Stimulated activated CD8-positive, alpha-beta memory T cell treated with anti-CD3 and anti-CD28 coated beads, Interleukin-2, amount 100 ng/mL, for 48 hours (primary cell): ENCODE measurements at regions not wholly inside any gene's neighbourhood (a gene's known extent, or its start where the extent isn't known, plus 50 kb on each side); places are given as distances from the start of the nearest gene placed in this dataset.
"Not testable (repeated sequence)": the region's sequence is repeated elsewhere in the genome, so short reads cannot be mapped to it uniquely, and the experiment has no call there.

Experiments used
- DNase-seq, 2 donors: peaks; one replicate each; pipeline ENCODE4 v3.0.0-alpha.2; 2020; ENCODE audit warnings: low read depth in 2 of 2

DNA sequence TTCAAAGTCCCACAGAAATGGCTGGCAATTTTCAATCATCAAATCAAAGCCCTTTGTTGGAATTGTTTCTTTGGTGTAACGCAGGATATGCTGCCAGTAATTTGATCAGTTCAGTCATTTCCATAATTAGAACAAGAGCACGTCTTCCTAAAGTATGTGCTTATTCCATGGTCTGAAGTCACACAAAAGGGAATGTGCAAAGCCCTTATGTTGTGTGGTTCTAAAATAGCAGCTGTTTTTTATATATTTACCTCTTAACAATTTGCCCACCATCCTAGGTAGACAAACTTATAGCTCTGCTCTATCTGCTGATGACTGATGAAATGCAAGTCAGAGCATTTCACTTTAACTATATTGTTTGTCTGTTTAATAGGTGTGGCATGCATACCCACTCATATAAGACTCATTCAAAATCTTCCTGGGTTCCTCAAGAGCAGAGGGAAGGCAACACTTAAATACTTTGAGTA lies 176.1 kb upstream of the SLC38A2 start:
- no peak for DNase-seq

DNA sequence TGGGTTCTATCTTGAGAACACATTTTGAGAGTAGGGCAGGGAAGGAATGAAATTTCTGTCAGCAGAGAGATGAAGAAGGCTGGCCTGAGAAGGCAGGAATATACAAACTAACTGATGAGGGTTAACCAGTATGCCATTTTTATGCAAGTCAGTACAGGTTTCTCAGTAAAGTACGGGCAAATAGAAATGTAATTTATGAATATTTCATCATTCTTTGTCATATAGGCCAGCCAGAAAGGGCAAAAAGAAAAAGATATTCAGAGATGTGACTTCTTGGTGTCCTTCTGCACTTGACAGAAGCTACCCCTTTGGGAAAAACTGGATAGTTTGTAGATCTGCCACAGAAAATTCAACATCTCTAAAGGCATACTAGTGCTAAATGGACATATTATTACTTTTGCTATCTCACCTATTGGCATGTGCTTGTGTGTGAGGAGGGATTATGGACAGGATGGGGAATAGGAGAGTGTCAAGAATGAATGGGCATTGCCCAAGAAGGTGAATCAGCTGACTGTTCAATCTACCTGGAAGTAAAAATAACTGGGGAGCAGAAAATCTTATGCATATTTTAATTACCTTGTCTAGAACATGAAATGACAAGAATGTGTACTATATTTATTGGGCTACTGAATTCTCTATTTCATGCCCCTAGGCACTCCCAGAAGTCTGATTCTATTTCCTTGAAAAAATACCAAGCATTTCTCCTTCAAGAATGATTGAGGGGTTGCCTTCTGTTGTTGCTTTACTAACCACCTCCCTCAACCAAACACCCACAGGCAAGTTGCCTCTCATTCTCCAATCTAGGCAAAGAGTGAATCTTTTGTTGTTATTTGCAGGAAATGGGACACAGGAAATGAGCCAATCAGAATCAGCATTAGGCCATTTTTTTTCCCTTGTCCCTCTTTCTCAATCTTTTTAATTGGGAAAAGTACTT lies 175.1 kb upstream of the SLC38A2 start:
- DNase-seq, result no peak

DNA sequence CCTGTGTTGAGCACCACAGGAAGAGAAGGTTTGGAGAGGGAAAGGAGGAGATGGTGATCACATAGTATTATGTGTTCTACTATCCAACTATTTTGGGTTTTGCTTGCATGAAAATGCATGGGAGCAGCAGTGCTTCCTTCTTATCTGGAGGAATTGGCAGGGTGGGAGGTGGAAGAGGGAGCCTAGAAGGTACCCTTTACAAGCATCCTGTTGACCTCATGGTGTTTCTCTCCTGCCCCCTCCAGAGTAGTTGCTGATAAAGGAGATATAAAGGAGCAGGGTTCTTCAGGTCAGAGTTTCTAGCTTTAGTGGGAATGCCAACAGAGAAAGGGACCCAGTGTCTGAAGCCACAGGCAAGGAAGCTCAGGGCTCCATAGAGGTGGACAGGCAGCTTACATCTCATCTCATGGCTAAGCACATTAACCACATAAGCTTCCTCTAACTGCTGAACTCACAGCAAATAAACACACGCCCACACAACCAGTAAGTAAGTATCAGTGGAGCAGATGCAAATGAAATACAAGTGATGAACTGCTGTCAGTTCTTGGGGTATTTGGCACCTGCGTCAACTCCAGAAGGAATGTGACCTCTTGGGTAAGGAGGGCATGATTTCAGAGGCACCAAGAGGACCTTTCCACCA lies 174.2 kb upstream of the SLC38A2 start:
- no peak for DNase-seq

DNA sequence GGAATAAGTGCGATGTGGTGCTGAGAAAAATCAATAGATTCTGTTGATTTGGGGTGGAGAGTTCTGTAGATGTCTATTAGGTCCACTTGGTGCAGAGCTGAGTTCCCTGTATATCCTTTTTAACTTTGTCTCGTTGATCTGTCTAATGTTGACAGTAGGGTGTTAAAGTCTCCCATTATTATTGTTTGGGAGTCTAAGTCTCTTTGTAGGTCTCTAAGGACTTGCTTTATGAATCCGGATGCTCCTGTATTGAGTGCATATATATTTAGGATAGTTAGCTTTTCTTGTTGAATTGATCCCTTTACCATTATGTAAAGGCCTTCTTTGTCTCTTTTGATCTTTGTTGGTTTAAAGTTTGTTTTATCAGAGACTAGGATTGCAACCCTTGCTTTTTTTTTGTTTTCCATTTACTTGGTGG lies 170.8 kb upstream of the SLC38A2 start:
- not testable (repeated sequence) for DNase-seq

DNA sequence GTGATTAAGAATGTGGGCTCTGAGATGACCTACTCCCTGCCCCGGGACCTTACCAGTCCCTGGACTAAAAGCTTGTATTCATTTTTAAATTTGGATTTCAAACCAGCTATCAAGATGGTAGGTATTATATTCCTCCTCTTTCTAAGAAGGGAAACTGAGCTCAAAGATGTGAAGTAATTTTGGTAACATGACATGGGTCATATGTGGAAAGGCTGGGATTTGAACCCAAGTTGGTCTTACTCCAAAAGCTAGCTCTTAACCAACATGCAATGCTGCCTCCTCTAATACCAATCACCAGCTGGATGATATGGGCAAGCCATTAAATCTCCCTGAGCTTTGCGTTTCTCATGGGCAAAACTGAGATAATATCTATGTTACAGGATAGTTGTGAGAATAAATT lies 166.4 kb upstream of the SLC38A2 start:
- no peak for DNase-seq

DNA sequence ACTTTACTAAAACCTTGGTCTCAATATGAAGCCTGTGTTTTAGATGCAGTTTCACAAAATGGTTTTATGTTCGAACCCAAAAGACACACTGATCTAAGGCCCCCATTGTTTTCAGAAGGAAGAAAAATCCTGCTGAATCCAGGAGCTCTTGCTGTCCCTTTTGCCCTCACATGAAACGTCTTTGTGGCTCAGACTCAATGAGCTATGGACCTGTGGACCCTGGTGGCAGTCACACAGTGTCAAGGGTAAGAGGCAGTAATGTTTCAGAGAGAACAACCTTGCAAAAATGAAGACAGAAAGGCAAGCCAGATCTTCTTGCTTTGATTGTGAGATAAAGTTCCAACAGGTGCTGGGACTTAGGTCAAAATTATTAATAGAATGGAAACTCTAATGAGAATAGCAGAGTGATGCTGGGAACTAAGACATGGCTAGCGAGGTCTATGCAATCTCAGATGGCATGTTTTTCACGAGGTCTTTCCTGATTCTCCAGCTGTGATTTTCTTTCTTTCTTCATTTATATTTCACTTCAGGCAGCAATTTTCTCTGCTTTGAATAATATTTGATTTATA lies 164.9 kb upstream of the SLC38A2 start:
- no peak for DNase-seq

DNA sequence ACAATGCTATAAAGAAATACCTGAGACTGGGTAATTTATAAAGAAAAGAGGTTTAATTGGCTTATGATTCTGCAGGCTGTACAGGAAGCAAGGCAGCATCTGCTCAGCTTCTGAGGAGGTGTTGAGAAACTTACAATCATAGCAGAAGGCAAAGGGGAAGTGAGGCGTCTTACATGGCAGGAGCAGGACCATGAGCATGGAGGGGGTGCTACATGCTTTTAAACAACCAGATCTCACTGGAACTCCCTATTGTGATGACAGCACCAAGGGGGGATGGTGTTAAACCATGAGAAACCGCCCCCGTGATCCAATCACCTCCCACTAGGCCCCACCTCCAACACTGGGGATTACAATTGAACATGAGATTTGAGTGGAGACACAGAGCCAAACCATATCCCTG lies 163.7 kb upstream of the SLC38A2 start:
- DNase-seq, result not testable (repeated sequence)

DNA sequence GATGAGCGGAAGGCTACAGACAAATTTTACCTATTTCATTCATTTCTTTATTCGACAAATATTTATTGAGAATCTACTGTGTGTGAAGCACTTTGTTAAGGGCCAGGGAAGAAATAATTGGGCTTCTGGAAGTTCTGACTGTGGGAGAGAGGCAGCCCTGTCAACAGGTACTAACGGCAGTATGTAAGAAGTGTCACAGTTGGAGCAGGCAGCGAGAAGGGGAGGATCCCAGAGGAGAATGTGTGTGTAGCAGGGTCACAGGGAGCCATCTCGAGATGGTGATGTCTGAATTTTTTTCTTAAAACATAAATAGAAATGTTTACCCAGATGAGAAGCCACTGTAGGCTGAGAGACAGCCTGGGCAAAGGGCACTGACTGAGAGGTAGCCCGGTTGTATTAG lies 163.3 kb upstream of the SLC38A2 start:
- no peak for DNase-seq

DNA sequence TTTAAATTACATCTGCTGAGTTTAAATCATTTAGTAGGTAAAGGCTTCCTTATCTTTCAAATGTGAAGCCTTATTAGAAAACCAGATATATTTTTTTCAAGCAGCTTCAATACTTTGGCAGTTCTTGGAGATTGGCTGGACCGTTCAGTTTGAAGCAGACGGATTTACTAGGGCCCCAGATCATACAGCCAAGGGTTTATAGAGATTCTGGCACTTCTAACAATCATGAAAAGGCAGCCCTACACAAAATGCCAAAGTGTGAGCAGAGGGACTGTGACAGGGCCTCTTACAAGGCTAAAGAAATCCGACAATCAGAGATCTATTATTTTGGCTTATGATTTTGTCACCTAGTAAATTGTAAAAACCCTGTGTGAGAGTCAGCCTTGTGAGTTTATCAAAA lies 162.8 kb upstream of the SLC38A2 start:
- no peak for DNase-seq

DNA sequence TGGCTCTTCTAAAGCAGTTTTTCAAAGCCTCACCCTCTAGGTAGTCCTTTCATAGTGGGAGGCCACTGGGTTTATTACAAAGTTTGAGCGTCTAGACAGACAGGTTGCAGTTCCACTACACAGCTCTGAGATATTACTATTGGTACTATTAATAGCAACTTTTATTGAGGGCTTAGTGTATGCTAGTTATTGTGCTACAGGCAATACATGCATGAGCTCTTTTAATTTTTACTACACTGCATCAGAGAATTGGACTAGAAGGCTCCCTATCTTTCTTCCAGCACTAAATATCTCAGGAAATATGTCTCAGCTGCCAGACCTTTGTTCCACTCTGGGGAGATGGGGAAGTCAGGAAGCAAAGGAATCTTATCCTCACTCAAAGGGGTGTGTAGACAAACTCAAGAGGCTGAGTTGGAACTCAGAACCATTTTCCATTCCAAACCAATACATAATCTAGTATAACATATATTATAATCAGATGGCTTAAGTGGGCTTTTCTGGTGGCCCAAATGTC lies 161.8 kb upstream of the SLC38A2 start:
- DNase-seq, result no peak

DNA sequence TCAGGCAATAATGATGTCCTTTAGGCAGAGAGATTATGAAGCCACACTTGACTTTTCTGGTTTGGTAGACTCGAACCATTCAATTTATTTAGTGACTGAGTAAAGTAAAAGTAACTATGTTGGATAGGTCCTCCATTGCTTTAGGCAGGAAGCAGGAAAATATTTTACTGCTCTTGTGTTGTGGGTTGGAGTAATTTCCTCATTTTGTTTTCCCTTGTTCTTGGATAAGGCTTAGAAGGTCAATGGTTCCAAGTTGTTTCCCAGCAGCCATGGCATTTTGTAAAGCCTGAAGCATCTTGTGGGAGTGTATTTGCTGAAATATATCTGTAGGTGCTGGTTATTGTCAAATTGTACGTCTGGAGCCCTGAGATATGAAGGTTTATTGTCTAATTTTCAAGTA lies 161.2 kb upstream of the SLC38A2 start:
- DNase-seq, result no peak

DNA sequence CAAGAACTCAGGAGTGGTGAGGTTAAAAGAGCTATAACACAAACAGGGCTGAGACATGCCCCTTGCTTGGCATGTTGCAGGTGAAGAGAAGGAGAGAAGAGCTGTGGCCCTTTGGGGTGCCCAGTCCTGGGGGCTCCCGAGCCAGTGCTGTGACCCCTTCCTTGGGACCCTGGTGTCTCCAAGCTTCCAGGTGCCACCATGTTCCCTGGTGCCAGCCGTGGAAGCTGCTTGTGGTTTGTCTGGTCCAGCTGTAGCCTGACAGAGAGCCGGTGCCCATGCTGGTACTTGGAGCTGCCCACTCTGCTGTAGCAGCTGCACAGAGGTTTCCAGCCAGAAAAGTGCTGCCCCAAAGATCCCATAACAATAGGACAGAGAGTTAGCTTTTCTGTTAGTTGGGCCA lies 159.2 kb upstream of the SLC38A2 start:
- DNase-seq, result no peak

DNA sequence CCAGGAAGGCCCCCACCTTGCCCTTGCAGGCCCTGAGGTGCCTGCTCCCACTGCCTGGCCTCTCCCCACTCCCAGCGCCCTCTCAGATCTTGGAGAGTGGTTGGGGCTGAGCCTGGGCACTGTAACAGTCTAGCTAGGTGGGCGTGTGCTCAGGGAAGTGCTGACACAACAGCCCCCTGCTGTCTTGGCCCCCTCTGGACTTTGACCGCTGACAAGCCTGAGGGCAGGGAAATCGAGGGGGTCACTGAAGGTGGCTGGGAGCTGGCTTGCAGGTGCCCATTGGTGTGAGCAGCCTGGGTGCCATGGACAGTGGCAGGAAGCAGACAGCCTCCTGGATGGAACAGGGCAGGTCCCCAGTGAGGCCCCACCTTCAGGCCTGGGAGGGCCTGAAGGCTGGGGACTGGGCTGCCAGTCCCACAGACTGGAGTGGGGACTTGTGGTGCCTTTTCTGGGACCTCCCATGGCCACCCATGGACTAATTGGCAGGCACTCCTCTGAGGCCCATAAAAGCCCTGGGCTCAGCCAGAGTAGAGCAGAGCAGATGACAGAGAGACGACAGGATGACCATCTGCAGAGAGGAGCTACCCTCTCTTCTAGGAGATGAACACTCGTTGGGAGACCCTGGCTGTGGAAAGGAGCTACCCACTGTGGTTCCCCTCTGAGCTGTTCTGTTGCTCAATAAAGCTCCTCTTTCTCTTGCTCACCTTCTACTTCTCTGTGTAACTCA lies 158.6 kb upstream of the SLC38A2 start:
- DNase-seq, result no peak

DNA sequence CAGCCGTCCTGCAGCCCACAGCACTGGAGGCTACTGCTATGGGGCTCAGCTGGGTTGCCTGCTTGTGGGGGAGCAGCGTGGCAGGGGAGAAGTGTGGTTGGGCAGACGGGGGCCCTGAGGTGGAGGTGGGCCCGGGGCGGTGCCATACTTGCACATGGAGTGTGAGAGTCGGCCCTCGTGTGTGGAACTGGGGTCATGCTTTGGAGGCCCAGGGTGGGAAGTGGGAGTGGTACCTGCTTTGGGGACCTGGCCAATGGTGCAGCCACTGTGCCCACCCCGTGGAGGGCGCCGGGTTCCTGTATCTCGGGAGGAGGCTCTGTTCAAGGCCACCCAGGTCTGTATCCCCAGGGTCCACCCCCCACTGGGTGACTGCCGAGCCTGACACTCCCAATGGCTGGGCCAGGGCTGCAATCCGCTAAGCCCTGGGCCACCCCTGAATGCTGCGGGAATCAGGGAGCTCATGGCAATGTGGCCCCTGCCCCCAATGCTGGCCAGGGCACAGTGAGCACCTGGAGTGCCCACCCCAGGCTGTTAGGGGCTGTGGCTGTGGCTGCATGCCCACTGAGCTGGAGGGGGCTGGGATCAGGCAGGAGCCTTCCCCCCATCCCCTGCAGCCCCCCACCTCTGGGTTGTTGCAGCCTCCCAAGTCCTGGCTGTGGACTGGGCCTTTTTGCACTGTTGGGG lies 157.9 kb upstream of the SLC38A2 start:
- DNase-seq, result no peak

DNA sequence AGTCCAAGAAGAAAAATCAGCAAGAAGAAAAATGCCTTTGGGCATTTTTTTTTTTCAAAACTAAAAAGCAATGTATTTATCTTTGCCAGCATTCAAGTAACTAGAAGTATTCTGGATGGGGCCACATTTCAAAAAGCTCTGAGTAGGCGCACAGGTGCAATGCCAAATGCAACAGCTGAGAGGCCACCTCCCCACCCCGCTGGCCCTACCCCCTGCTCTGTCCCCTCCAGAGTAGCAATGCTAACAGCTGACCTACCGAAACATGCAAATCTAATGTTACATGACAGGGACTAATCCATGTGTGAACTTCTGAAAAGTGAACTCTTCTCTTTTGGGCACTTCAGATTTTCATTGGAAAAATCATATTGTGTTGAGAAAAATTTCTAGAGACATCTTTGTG lies 153.7 kb upstream of the SLC38A2 start:
- no peak for DNase-seq

DNA sequence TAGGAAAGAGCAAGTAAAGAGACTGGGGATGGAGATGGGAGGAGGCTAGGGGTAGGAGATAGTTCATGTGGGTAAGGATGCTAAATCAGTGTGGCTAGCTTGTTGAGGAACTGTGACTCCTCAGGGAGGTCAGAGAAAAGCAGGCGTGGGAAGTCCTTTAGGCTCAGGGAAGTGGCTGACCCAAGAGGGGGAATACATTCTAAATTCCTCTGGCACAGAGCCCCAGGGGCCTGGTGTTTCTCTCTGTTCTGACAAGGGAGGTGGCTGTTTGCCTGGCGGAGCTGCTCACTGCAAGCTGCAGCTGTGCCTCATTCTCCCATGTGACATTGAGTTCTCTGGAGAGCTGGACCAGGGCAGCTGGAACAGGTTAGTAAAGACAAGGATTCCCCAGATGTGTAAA lies 152.2 kb upstream of the SLC38A2 start:
- DNase-seq, result no peak

DNA sequence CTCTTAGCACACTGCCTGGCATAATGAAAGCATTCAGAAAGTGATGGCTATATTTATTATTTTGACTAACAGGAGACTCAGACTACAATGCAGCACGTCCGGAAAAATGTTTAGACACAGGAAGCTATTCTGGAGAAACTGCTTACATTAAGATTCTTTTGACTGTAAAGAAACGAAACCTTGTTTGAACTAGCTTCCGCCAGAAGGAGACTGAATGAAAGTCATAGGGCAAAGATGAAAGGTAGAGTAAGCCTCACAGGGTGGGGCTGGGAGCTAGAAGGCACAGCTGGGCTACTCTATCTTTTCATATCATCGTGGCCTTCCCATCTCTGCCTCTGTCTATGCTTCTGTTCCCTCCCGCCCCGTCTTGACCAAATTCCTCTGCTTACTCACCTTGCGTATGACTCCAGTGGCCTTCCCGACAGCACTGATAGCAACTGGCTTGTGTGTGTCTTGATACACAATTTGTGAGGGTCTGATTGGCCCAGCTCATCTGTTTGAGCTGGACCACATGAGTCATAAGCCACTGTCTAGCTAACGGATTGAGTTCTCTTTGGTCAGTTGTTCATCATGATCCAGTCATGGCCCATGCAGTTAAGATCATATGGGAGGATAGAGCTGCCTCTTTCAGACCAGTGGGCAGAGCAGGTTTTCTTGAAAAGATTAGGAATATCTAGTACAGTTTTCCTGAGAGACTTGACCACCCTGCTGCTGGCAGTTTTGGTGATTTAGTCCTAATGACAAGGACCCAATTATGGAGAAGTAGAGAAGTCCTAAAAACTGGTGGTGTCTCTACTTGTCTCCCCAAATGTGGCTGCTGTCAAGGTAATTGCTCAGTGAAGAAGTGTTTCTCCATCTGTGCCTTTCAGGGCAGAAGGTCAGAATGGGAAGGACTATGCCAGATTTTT lies 151.5 kb upstream of the SLC38A2 start:
- DNase-seq, result peak in 1 of 2 donors; percentile 42

DNA sequence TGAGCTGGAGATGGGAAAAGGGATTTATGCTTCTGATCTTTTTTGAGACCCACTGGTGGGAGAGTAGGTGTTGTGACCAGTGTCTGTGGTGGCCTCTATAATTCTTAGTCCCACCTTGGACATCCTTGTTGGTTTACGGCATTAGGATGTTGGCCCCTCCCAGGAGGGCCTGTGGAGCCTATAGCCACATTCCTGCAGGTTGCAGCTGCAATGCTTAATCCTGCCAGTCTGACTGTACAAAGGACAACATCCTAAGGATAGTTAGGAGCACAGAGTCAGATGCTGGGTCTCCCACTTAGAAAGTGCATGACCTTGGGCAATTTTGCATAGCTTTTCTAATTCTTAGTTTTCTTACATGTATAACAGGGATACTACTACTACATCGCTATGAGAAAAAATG lies 150.9 kb upstream of the SLC38A2 start:
- DNase-seq, result no peak

DNA sequence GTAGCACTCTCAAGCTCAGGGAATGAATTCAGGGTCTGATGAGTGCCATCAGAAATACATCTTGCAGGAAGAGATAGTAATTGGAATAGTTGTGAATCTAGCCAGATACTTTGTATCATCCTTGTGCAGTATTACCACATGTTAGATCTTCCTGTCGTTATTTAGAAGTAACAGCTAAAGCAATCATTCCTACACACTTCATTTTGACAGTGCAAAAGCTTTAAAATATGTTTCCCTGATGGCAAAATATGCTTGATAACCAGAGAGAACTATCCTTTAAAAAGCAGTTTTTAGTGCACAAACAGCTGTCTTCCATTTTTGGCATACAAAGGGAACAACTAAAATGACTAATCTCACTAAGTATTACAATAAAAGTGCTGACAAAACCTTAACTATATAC lies 149.5 kb upstream of the SLC38A2 start:
- DNase-seq, result no peak

DNA sequence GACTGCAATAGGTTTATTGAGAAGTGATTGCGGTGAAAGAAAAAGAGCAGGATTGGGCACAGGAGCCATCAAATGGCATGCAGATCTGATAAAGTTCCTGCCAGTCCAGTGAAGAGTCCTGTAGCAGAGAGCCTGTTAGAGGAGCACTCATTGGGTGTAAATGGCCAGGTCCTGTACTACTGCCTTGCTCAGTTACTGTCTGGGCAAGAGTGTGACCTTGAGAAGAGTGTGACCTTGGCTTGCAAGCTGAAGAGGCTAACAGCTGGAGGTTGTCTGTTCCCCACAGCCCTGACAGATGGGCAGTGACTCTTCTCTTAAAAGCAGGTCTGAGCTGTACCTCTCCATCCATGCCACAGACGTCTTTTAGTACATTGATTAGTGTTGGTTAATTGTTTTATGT lies 148.6 kb upstream of the SLC38A2 start:
- DNase-seq, result no peak
